Activated naive CD4-positive, alpha-beta T cell treated with anti-CD3 and anti-CD28 coated beads, Interleukin-2, amount 50 U/mL, for 24 hours (primary cell): ENCODE measurements at regions not wholly inside any gene's neighbourhood (a gene's known extent, or its start where the extent isn't known, plus 50 kb on each side); places are given as distances from the start of the nearest gene placed in this dataset.

Experiments
- H3K27ac Mint-ChIP-seq: one replicate; pipeline ENCODE4 v1.8.0; 2021; ENCODE audit warnings: mild to moderate bottlenecking, mixed read lengths
- H3K27me3 Mint-ChIP-seq: one replicate; pipeline ENCODE4 v1.8.0; 2021; ENCODE audit warnings: mixed read lengths
- H3K36me3 Mint-ChIP-seq: one replicate; pipeline ENCODE4 v1.8.0; 2021; ENCODE audit warnings: mixed read lengths
- H3K4me1 Mint-ChIP-seq: one replicate; pipeline ENCODE4 v1.8.0; 2021; ENCODE audit warnings: mixed read lengths
- H3K4me3 Mint-ChIP-seq: one replicate; pipeline ENCODE4 v1.8.0; 2021; ENCODE audit warnings: mild to moderate bottlenecking, mixed read lengths
- H3K9me3 Mint-ChIP-seq: one replicate; pipeline ENCODE4 v1.8.0; 2021; ENCODE audit warnings: mixed read lengths

DNA sequence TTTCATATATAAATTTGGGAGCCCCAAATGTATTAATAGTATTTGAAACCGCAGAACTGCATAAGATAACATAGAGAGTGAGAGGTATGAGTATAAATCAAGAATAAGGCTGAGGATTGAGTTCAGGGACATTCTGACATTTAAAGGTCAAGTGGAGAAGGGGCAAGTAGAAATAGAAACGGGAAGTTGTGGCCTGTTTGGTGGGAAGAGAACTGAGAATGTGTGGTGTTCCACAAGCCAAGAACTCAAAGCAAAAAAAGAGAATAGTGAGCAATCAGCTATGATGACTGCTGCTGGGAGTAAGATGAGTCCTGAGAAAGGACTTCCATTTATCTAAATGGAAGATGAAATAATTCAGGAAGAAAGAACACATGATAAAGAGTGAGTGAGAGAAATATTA, 418.4 kb downstream of the CD109 start:
- no peaks in the 10 kb centered on the region for H3K4me1 Mint-ChIP-seq
- H3K27ac Mint-ChIP-seq: no peak overlapping the region
- no peak overlapping the region for H3K4me3 Mint-ChIP-seq
- no peaks in the 10 kb centered on the region for H3K27me3 Mint-ChIP-seq
- no peaks in the 10 kb centered on the region for H3K9me3 Mint-ChIP-seq
- H3K36me3 Mint-ChIP-seq: no peaks in the 10 kb centered on the region

DNA sequence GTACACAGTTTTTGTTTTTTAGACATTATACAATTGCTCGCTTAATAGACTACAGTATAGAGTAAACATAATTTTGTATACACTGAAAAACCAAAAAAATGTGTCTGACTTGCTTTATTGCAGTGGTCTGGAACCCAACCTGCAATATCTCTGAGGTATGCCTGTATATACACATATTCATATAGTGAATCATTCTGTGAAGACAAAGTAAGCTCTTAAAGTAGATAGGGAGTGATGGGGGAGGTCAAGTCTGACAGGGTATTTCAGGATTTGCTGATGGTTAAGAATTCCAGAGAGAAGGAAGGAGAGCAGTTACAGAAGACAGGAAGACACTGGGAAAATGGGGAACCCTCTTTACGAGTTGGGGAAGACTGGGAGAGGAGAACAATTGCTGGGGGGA, 417.9 kb downstream of the CD109 start:
- Mint-ChIP-seq H3K27ac (no peak overlapping the region), H3K4me1 (no peaks in the 10 kb centered on the region), H3K9me3 (no peaks in the 10 kb centered on the region), H3K4me3 (no peak overlapping the region), H3K27me3 (no peaks in the 10 kb centered on the region), H3K36me3 (no peaks in the 10 kb centered on the region)

DNA sequence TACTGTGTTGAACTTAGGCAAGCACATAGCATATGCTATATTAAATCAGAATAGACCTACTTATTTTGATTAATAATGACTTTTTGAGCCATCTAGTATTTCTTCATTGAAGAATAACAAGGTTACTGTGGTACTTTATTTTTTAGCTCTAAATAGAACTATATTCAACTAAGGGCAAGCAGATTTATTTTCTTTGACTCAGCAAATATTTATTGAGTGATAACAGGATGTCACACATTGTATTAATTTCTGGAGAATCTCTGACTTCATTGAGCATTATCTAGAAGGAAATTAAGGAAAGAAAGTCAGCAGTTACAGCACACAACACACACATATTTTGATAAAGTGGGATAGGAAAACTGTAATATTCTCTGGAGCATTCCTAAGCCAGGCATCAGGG, 407.4 kb downstream of the CD109 start:
- no peaks in the 10 kb centered on the region for H3K36me3 Mint-ChIP-seq
- H3K27ac Mint-ChIP-seq: no peak overlapping the region
- H3K4me3 Mint-ChIP-seq: no peak overlapping the region
- no peaks in the 10 kb centered on the region for H3K27me3 Mint-ChIP-seq
- H3K4me1 Mint-ChIP-seq: no peaks in the 10 kb centered on the region
- no peaks in the 10 kb centered on the region for H3K9me3 Mint-ChIP-seq

DNA sequence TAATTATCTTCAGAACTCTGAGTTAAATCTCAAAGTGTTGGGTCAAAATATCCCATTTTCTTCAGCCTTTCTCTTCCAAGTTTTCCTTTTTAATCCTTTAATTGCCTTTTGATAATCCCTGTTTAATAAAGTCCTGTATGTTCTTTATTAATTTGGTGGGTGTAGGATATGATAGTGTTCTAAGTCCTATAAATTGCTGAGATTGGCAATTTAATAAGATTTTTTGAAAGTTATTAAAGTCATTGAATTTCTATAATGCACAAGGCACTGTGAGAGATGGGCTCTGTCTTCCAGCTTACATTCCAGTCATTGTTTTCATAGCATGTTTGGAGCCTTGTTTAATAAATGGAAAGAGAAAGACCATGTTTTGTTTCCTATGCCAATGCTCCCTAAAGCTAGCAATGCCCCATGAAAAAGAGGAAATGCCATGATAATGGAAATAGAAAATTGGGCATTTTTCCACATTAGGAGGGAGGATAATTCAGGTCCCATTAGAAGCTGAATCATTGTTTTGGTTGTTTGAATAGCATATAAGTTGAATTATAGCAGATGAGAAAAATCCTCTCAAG, 404.8 kb downstream of the CD109 start:
- Mint-ChIP-seq H3K27me3 (no peaks in the 10 kb centered on the region), H3K36me3 (no peaks in the 10 kb centered on the region), H3K4me1 (no peaks in the 10 kb centered on the region), H3K4me3 (no peak overlapping the region), H3K27ac (no peak overlapping the region), H3K9me3 (no peaks in the 10 kb centered on the region)

DNA sequence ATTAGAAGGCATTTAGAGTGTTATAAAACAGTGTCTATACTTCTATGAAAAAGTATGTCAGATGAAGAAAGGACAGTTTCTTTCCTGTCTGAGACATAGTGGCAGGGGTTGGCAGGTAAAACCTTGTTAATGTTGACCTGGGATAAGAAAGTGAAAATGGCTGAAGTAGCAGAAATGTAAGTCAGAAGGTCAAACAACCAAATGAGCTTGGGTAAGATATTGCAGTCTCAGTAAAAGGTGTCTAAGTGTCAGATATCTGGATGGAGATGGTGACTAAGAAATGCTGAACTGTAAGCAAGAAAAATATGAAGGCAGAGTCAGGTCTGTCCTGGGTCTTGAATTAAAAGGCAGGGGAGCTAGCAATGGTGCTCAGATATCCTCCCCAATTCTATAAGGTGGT, 400.3 kb downstream of the CD109 start:
- Mint-ChIP-seq H3K27me3 (no peaks in the 10 kb centered on the region), H3K4me3 (no peak overlapping the region), H3K27ac (no peak overlapping the region), H3K36me3 (no peaks in the 10 kb centered on the region), H3K9me3 (no peaks in the 10 kb centered on the region), H3K4me1 (no peaks in the 10 kb centered on the region)

DNA sequence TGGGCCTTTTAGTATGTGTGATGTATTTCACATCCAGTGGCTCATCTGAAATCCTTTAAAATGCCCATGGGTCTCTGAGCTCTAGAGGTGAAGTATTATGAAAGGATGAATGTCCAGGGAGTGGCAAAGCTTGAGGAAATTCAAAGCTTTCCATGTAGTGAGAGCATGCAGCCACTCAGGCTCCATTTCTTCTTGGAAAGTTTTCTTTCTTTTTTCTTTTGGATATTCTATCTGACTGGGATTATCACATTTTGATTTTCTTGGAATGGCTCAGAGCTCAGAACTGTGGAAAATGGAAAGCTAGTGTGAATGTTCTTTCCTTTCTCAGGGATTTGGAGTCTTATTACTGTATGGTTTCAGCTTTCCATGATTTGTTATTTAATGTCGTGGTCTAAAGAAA, 397.4 kb downstream of the CD109 start:
- Mint-ChIP-seq H3K27me3 (peaks cover 4% of the 10 kb centered on the region), H3K4me3 (no peak overlapping the region), H3K27ac (no peak overlapping the region), H3K4me1 (no peaks in the 10 kb centered on the region), H3K36me3 (no peaks in the 10 kb centered on the region), H3K9me3 (no peaks in the 10 kb centered on the region)

DNA sequence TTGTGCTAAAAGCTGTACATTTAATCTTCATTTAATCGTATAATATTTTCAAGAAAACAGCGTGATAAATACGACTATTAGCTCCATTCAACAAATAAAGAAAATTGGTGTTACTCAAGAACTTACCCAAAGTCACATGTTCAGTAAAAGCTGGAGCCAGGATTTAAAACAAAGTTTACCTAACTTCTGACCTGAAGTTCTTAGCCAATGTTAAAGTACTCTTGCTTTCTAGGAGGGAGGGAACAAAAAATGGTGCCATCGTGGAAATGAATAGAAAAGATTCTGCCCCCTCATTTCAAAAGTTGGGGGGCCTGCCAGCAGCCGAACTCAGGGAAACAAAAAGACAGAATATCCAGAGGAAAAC, 395.8 kb downstream of the CD109 start:
- H3K4me3 Mint-ChIP-seq: no peak overlapping the region
- H3K4me1 Mint-ChIP-seq: no peaks in the 10 kb centered on the region
- H3K27me3 Mint-ChIP-seq: peaks cover 4% of the 10 kb centered on the region
- no peaks in the 10 kb centered on the region for H3K36me3 Mint-ChIP-seq
- no peaks in the 10 kb centered on the region for H3K9me3 Mint-ChIP-seq
- no peak overlapping the region for H3K27ac Mint-ChIP-seq

DNA sequence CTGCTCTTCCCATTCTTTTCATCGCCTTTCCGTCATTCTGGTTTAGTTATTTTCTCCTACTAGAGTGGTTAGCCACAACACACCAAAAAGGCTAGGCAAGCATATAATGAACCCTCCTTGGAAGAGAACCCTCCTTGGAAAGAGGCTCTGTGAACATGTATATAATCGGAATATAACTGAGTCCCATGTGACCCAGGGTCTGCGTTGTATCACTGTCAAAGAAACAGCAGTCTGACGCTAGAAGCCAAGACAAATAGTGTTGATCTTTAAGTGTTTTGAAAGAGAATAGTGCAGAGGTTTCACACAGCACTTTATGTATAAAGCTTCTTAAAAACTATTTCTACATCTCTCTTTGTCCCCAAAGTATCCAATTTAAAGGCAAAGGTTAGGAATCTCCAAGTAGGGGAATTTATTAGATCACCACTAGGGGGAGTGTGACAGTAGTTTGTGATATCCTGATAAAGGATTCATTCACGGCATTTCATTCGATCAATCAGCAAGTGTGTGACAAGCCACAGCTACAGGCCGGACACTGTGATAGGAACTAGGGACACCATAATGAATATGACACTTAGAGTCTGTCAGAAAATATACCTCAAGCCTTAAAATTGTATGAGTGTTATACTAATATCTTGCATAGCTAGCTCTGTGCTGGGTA, 395.3 kb downstream of the CD109 start:
- Mint-ChIP-seq H3K27ac (no peak overlapping the region), H3K4me1 (no peaks in the 10 kb centered on the region), H3K27me3 (peaks cover 4% of the 10 kb centered on the region), H3K4me3 (no peak overlapping the region), H3K36me3 (no peaks in the 10 kb centered on the region), H3K9me3 (no peaks in the 10 kb centered on the region)

DNA sequence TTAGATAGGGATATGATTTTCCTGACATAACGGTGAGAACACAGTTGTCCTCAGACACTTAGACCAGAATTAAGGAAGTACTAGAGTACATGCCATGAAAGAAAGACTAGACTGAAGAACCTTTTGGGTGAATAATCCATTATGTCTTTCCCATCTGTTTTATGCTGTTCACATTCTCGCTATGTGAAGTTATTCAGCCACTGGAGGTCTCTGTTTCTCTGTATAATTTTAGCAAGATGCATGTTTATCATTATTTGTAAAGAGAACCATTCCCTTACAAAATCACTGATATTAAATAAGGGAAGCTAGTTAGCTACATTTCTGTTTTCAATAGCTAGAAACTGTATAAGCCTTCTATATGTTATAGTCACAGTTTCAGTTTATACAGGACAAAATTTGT, 391.9 kb downstream of the CD109 start:
- Mint-ChIP-seq H3K4me1 (no peaks in the 10 kb centered on the region), H3K36me3 (no peaks in the 10 kb centered on the region), H3K4me3 (no peak overlapping the region), H3K27me3 (peaks cover 4% of the 10 kb centered on the region), H3K9me3 (peaks cover 10% of the 10 kb centered on the region), H3K27ac (no peak overlapping the region)

DNA sequence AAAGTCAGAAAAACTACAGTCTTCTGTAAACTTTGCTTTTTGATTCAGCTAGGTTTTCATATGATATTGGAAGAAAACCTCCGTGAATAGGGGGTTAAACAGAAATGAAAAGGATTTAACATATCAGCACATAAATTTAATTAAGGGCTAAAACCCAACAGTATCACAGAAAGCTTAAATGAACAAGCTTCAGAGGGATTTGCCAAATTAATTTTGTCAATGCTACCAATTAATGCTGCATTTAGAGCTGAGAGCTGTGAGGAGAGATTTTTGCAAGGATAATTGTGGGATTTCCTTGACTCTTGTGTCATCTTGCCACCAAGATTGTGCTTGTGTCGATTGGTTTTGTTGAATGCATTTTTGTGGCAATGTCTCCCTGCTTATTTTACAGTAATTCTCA, 379.9 kb downstream of the CD109 start:
- Mint-ChIP-seq H3K4me1 (no peaks in the 10 kb centered on the region), H3K9me3 (no peaks in the 10 kb centered on the region), H3K27ac (no peak overlapping the region), H3K36me3 (no peaks in the 10 kb centered on the region), H3K27me3 (no peaks in the 10 kb centered on the region), H3K4me3 (no peak overlapping the region)

DNA sequence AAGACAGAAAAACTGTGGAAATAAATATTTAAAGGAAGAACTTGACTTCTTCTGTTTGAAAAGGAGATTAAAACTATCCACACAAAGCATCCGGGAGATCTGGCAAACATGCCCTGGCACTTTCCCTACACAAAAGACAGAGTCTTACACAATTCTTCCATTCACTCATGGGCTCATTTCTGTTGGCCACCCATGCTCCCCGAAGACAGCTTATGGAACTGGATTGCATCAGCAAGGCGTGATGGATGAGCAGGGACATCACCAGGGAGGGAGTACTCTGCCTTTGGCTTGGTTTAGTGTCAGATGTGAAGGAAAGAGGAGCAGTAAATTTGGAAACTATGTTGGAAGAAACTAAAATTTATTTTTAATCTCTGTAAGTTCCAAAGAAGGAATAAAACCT, 379.3 kb downstream of the CD109 start:
- Mint-ChIP-seq H3K4me1 (no peaks in the 10 kb centered on the region), H3K27ac (no peak overlapping the region), H3K36me3 (no peaks in the 10 kb centered on the region), H3K27me3 (no peaks in the 10 kb centered on the region), H3K9me3 (no peaks in the 10 kb centered on the region), H3K4me3 (no peak overlapping the region)

DNA sequence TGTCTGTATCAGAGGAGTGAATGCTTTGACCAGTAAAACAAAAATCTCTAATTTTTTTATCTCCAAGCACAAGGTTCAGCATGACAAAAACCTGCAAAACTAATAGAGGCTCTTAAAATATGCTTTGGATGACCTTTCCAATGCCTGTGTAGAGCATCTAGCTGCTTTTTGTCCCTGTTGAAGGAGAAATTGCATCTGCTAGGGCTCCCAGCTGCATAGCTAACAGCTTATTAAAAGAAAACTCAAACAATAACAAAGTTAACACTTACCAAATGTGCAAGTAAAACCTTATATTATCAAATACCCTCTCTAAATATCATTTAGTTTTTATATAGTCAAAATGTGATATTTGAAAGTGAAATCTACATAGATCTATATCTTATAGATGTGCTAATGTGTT, 378.6 kb downstream of the CD109 start:
- no peaks in the 10 kb centered on the region for H3K9me3 Mint-ChIP-seq
- no peak overlapping the region for H3K27ac Mint-ChIP-seq
- H3K4me3 Mint-ChIP-seq: no peak overlapping the region
- no peaks in the 10 kb centered on the region for H3K36me3 Mint-ChIP-seq
- H3K4me1 Mint-ChIP-seq: no peaks in the 10 kb centered on the region
- H3K27me3 Mint-ChIP-seq: peaks cover 2% of the 10 kb centered on the region

DNA sequence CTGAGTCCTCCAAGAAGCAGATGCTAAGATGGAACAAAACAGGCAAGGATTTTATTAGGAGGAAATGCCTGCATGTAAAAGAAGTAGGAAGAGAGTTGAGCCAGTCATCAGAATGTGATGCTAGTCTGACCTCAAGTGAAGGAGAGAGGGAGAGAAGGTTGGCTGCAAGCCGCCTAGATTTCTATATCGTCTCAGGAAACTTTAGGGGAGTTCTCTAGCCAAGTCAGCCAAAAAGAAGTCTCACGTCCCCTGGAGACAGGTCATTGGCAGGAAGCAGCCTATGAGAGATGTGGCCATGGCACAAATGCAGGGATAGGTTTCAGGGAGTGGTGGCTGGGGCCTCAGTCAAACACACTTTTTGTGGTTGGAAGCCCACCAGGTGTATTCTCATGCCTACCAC, 378.0 kb downstream of the CD109 start:
- Mint-ChIP-seq H3K4me3 (no peak overlapping the region), H3K27ac (no peak overlapping the region), H3K4me1 (no peaks in the 10 kb centered on the region), H3K27me3 (peaks cover 2% of the 10 kb centered on the region), H3K36me3 (no peaks in the 10 kb centered on the region), H3K9me3 (no peaks in the 10 kb centered on the region)

DNA sequence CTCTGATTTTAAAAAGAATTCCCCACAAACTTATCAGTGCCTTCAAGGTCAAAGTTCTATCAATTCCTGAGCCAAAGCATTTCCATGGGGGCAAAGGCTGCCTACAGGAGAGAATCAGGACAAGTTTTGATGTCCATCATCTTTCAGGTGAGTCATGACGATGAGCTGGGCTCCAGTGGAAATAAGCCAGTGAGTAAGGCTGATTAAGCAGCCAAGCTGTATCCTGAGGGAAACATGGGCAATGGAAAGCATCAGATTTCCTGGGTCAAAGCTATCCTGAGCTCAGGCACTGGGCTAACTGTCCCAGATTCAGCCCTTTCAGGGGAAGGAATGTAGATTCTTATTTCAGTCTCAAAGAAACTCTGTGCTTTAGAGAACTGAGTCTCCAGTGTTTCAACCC, 377.4 kb downstream of the CD109 start:
- Mint-ChIP-seq H3K9me3 (no peaks in the 10 kb centered on the region), H3K4me1 (no peaks in the 10 kb centered on the region), H3K27me3 (peaks cover 2% of the 10 kb centered on the region), H3K27ac (no peak overlapping the region), H3K36me3 (no peaks in the 10 kb centered on the region), H3K4me3 (no peak overlapping the region)

DNA sequence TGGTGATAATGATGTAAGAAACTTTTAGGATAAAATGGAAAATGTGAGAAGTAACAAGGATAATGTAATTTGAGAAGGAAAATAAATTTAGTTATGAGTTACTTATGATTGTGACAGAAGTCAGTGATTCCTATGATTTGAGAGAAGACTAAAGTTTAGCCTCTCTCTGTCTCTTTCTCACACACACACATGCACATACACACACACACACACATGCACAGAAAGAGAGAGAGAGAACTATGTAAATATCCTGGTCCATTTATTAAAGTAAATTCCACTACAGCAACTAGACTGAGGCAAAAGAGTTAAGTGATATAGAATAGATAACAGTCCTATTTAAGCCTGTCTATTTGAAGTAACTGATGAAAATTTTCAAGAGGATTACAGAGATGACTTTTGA, 375.2 kb downstream of the CD109 start:
- Mint-ChIP-seq H3K27ac (no peak overlapping the region), H3K36me3 (no peaks in the 10 kb centered on the region), H3K9me3 (no peaks in the 10 kb centered on the region), H3K27me3 (peaks cover 4% of the 10 kb centered on the region), H3K4me1 (no peaks in the 10 kb centered on the region), H3K4me3 (no peak overlapping the region)

DNA sequence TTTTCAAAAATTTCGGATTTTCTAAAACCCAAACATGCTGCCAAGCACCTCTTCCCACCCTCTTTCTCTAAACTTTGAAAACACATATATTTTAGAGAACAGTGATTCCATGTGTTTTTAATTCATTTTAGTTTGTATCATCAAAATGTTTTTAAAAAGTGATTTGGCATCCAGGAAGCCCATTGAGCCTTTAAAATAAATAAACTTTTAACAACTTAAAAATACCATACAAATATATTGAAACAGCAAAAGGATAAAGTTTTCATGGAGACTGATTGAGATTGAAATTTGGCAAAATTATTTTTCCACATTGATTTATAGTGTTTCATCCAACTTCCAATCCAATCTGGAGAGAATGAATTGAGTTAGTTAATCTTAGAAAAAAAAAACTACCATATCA, 374.7 kb downstream of the CD109 start:
- H3K4me3 Mint-ChIP-seq: no peak overlapping the region
- H3K9me3 Mint-ChIP-seq: no peaks in the 10 kb centered on the region
- peaks cover 4% of the 10 kb centered on the region for H3K27me3 Mint-ChIP-seq
- no peak overlapping the region for H3K27ac Mint-ChIP-seq
- no peaks in the 10 kb centered on the region for H3K4me1 Mint-ChIP-seq
- H3K36me3 Mint-ChIP-seq: no peaks in the 10 kb centered on the region

DNA sequence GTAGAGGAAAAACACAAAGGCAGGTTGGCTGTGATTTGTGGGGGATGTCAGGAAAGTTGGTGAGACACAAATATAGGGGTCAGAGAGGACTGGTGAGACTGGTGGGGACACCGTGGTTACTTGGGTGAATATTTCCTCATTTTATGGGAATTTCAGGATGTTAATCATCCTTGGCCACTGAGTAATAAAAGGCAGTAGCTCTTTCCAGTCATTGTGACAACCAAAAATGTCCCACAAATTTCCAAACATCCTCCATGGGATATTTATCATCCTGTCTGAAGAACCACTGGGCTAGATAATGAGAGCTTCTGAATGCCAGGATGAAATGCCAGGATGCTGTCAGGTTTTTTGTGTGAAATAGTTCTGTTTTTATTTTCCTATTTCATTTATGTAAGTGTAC, 374.1 kb downstream of the CD109 start:
- H3K36me3 Mint-ChIP-seq: no peaks in the 10 kb centered on the region
- no peaks in the 10 kb centered on the region for H3K9me3 Mint-ChIP-seq
- no peak overlapping the region for H3K27ac Mint-ChIP-seq
- H3K27me3 Mint-ChIP-seq: peaks cover 4% of the 10 kb centered on the region
- H3K4me3 Mint-ChIP-seq: no peak overlapping the region
- H3K4me1 Mint-ChIP-seq: no peaks in the 10 kb centered on the region
